ENCODE measurements at regions not wholly inside any gene's neighbourhood (a gene's known extent, or its start where the extent isn't known, plus 50 kb on each side); places are given as distances from the start of the nearest gene placed in this dataset.

DNA sequence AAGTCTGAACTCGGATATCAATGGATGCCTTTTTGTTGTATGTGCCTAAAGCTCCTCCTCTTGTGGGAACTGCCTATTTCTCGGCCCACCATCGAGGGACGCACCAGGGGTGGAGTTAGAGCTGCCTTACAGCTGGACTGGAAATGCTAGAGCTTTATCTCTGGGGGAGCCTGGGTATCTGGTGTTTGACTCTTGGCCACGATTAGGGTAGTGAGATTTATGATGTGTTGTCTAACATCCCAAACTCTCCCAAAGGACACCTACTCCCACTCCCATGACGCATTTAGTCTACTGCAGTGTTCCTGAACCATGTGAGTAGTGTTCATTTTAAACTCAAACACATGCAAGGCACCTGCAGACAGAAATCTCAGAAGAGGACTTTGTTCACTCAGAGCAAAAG, 594.8 kb downstream of the METTL4 start:
- TF ChIP-seq, protein P1, sequence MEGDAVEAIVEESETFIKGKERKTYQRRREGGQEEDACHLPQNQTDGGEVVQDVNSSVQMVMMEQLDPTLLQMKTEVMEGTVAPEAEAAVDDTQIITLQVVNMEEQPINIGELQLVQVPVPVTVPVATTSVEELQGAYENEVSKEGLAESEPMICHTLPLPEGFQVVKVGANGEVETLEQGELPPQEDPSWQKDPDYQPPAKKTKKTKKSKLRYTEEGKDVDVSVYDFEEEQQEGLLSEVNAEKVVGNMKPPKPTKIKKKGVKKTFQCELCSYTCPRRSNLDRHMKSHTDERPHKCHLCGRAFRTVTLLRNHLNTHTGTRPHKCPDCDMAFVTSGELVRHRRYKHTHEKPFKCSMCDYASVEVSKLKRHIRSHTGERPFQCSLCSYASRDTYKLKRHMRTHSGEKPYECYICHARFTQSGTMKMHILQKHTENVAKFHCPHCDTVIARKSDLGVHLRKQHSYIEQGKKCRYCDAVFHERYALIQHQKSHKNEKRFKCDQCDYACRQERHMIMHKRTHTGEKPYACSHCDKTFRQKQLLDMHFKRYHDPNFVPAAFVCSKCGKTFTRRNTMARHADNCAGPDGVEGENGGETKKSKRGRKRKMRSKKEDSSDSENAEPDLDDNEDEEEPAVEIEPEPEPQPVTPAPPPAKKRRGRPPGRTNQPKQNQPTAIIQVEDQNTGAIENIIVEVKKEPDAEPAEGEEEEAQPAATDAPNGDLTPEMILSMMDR (IDR thresholded peaks at IDR 0.05): no peak
- no peak for TF ChIP-seq POLR2A (IDR thresholded peaks at IDR 0.05)

Measured in breast epithelium (tissue), 3 donors.